Endothelial cell (in vitro differentiated cells): ENCODE measurements at regions not wholly inside any gene's neighbourhood (a gene's known extent, or its start where the extent isn't known, plus 50 kb on each side); places are given as distances from the start of the nearest gene placed in this dataset.

Source experiments
- DNase-seq: peaks from one replicate; pipeline ENCODE4 v3.0.0; 2021; ENCODE audit warnings: low spot score
- H3K27ac Mint-ChIP-seq: one replicate; pipeline ENCODE4 v1.8.0; 2021; ENCODE audit warnings: mixed read lengths, inconsistent platforms; ENCODE audit not compliant: unreplicated experiment
- H3K27me3 Mint-ChIP-seq: one replicate; pipeline ENCODE4 v1.8.0; 2021; ENCODE audit warnings: mild to moderate bottlenecking, moderate library complexity, mixed read lengths, inconsistent platforms; ENCODE audit not compliant: unreplicated experiment
- H3K36me3 Mint-ChIP-seq: one replicate; pipeline ENCODE4 v1.8.0; 2021; ENCODE audit warnings: mild to moderate bottlenecking, low read depth, mixed read lengths, inconsistent platforms; ENCODE audit not compliant: unreplicated experiment
- H3K4me1 Mint-ChIP-seq: one replicate; pipeline ENCODE4 v1.8.0; 2021; ENCODE audit warnings: mild to moderate bottlenecking, mixed read lengths, inconsistent platforms; ENCODE audit not compliant: unreplicated experiment
- H3K4me3 Mint-ChIP-seq: one replicate; pipeline ENCODE4 v1.8.0; 2021; ENCODE audit warnings: mild to moderate bottlenecking, mixed read lengths, inconsistent platforms; ENCODE audit not compliant: unreplicated experiment
- H3K9me3 Mint-ChIP-seq: one replicate; pipeline ENCODE4 v1.8.0; 2021; ENCODE audit warnings: mixed read lengths, inconsistent platforms; ENCODE audit not compliant: unreplicated experiment
- CTCF ChIP-seq: fragments of 200-600 bp; sonication (generic); IDR thresholded peaks from one replicate; pipeline ENCODE4 v1.5.0; 2021; ENCODE audit warnings: antibody characterized with exemption; ENCODE audit not compliant: unreplicated experiment

DNA sequence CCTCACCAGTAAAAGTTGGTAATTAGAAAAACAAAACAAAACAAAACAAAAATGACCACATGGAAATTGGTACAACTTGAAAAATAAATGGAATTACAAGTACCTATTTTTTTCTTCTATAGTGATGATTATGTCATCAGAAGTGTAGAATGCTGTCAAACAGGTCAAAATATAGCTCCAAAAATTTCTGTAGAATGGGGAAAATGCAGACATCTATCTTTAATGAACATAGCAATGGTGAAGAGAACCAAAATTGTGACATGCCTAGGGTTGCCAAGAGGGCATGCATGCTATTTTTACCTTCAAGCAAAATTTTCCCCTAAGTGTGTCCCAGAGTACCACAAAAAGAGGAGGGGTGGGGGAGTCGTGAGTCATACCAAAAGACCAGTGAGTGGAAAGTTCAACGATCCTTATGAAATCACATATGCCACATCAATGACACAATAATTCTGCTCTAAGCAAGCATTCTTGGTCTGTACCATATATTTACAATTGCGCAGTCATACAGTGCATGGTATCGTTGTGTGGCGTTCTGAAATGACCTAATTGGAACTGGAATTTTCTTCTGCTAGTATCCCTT, 1436.4 kb downstream of the SUCLG1 start:
- H3K27me3 Mint-ChIP-seq, result no peaks in the 10 kb centered on the region
- TF ChIP-seq CTCF, result no peak
- no peak overlapping the region for H3K27ac Mint-ChIP-seq
- DNase-seq, result no peak
- no peaks in the 10 kb centered on the region for H3K9me3 Mint-ChIP-seq
- H3K36me3 Mint-ChIP-seq, result no peaks in the 10 kb centered on the region
- H3K4me3 Mint-ChIP-seq, result no peak overlapping the region
- H3K4me1 Mint-ChIP-seq, result no peaks in the 10 kb centered on the region

DNA sequence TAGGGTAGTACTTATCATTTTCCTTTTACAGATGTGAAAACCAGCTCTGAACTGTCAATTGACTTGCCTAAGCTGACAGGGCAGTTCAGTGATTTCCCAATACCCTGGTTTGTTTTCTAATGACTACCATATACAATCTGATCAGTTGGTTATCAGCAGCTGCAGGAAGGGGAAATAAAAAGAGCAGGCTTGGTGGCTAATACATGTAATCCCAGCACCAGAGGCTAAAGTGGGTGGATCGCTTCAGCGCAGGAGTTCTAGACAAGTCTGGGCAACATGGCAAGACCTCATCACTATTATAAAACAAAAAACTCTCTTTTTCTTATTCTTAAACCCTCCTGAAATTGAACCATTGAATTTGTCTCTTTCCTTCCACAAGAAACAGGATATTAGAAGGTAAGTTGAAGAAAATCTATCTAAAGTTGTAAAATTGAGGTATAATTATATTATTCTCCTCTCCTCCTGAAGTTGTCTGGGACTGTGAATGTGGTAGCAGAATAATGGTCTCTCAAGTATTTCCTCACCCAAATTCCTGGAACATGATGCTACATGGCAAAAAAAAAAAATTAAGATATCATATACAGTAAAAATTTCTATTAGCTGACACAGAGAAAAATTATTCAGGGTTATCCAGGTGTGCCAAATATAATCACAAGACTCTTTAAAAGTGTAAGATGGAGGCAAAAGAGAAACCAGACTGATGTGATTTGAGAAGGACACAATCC, 1441.6 kb downstream of the SUCLG1 start:
- Mint-ChIP-seq H3K4me3 (no peak overlapping the region), H3K36me3 (no peaks in the 10 kb centered on the region), H3K9me3 (no peaks in the 10 kb centered on the region), H3K27me3 (no peaks in the 10 kb centered on the region), H3K27ac (no peak overlapping the region), H3K4me1 (no peaks in the 10 kb centered on the region)
- DNase-seq, result no peak
- TF ChIP-seq CTCF, result no peak

DNA sequence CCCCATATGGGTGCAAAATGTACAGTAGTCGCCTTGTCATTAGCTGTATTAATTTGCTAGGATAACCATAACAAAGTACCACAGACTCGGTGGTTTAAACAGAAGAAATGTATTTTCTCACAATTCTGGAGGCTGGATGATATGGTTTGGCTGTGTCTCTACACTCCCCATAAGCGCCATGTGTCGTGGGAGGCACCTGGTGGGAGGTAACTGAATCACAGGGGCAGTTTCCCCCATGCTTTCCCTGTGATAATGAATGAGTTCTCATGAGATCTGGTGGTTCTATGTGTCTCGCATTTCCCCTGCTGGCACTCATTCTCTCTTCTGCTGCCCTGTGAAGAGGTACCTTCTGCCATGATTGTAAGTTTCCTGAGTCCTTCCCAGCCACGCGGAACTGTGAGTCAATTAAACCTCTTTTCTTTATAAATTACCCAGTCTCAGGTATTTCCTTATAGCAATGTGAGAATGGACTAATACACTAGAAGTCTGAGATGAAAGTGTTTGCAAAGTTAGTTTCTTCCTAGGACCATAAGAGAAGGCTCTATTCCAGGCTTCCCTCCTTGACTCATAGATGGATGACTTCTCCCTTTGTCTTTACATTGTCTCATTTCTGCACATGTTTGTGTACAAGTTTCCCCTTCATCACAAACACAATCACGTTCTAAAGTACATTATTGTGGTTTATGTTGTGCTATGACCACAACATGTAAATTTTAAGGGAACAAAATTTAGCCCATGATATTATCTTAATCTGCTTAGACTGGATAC, 1442.6 kb downstream of the SUCLG1 start:
- TF ChIP-seq CTCF, result no peak
- Mint-ChIP-seq H3K27ac (no peak overlapping the region), H3K4me1 (no peaks in the 10 kb centered on the region), H3K27me3 (no peaks in the 10 kb centered on the region), H3K4me3 (no peak overlapping the region), H3K9me3 (no peaks in the 10 kb centered on the region), H3K36me3 (no peaks in the 10 kb centered on the region)
- DNase-seq, result no peak

DNA sequence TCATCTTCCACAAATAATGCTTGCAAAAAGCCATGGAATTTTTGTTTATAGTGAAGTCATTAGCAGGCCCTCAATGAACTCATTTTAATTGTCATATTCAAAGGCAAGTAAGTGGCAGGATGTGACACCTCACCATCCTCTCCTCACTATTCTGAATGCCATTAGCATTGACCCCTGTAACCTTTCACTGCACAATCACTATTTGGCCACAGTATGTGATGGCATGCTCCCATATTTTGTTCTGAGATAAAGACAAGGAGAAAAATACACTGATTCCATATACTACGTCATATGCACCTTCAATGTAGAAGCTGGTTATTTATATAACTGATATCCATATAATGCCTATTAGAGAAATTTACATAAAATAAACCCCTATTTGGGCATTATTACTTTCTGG, 1443.2 kb downstream of the SUCLG1 start:
- H3K27me3 Mint-ChIP-seq, result no peaks in the 10 kb centered on the region

More for the DNA sequence above, 1443.2 kb downstream of the SUCLG1 start:
- H3K27ac Mint-ChIP-seq, result no peak overlapping the region
- no peak overlapping the region for H3K4me3 Mint-ChIP-seq
- no peak for TF ChIP-seq CTCF
- H3K4me1 Mint-ChIP-seq, result no peaks in the 10 kb centered on the region
- no peaks in the 10 kb centered on the region for H3K9me3 Mint-ChIP-seq
- DNase-seq, result no peak
- H3K36me3 Mint-ChIP-seq, result no peaks in the 10 kb centered on the region
